Nucleus accumbens (tissue), 56 donors: ENCODE measurements at regions not wholly inside any gene's neighbourhood (a gene's known extent, or its start where the extent isn't known, plus 50 kb on each side); places are given as distances from the start of the nearest gene placed in this dataset.
A peak's percentile ranks its signal among the peaks of the same experiment; 100 is the strongest.
"Not testable (repeated sequence)": the region's sequence is repeated elsewhere in the genome, so short reads cannot be mapped to it uniquely, and the experiment has no call there.

ENCODE experiments used
- DNase-seq, 56 donors: peaks; one replicate each; lab custom pipeline; 2025; lab: John Stamatoyannopoulos, UW

- no peak for DNase-seq
Measured at GRCh38 chrX:39674490-39675161, 423.1 kb downstream of the BCOR start.

- no peak for DNase-seq
Measured at GRCh38 chrX:39675162-39675553, 422.6 kb downstream of the BCOR start.

- DNase-seq: peak in 12 of 56 donors; percentile 0 to 41 (median 9)
Measured at GRCh38 chrX:39675619-39676018, 422.1 kb downstream of the BCOR start.

- DNase-seq: peak in 2 of 56 donors; percentile 2 to 23
Measured at GRCh38 chrX:39676434-39676833, 421.3 kb downstream of the BCOR start.

- peak in 2 of 56 donors; percentile 41 to 53 for DNase-seq
Measured at GRCh38 chrX:39677585-39677977, 420.2 kb downstream of the BCOR start.

- peak in 55 of 56 donors; percentile 2 to 87 (median 72) for DNase-seq
Measured at GRCh38 chrX:39677978-39678791, 419.6 kb downstream of the BCOR start.

GRCh38 chrX:39678914-39679313, 418.8 kb downstream of the BCOR start:
- DNase-seq: peak in 26 of 56 donors; percentile 8 to 65 (median 27)

GRCh38 chrX:39679497-39680157, 418.1 kb downstream of the BCOR start:
- no peak for DNase-seq

GRCh38 chrX:39681885-39682284, 415.9 kb downstream of the BCOR start:
- no peak for DNase-seq

GRCh38 chrX:39682778-39683177, 415.0 kb downstream of the BCOR start:
- no peak for DNase-seq

GRCh38 chrX:39688219-39688575, 409.6 kb downstream of the BCOR start:
- DNase-seq: no peak

- DNase-seq: peak in 51 of 56 donors; percentile 9 to 85 (median 54)
Measured at GRCh38 chrX:39688576-39689375, 409.0 kb downstream of the BCOR start.

GRCh38 chrX:39689376-39690104, 408.2 kb downstream of the BCOR start:
- peak in 11 of 56 donors; percentile 0 to 47 (median 27) for DNase-seq

- DNase-seq: no peak
Measured at GRCh38 chrX:39690541-39691415, 407.0 kb downstream of the BCOR start.

- DNase-seq: no peak
Measured at GRCh38 chrX:39691724-39692123, 406.0 kb downstream of the BCOR start.

GRCh38 chrX:39692796-39693195, 405.0 kb downstream of the BCOR start:
- no peak for DNase-seq

- no peak for DNase-seq
Measured at GRCh38 chrX:39693298-39693697, 404.5 kb downstream of the BCOR start.

GRCh38 chrX:39702636-39703035, 395.1 kb downstream of the BCOR start:
- DNase-seq: not testable (repeated sequence)

GRCh38 chrX:39703307-39703706, 394.5 kb downstream of the BCOR start:
- DNase-seq: no peak
